Bronchial epithelial cell (primary cell): ENCODE measurements at regions not wholly inside any gene's neighbourhood (a gene's known extent, or its start where the extent isn't known, plus 50 kb on each side); places are given as distances from the start of the nearest gene placed in this dataset.
A peak's percentile ranks its signal among the peaks of the same experiment; 100 is the strongest.

Experiments
- DNase-seq: peaks from one replicate; pipeline ENCODE4 v3.0.0-alpha.2; 2010; ENCODE audit warnings: low read depth
- FAIRE-seq: peaks from 2 replicates; lab custom pipeline; 2011; peaks lifted over from hg19 to GRCh38; lab: Jason Lieb, UNC
- H3K27me3 ChIP-seq: 2 replicates; pipeline ENCODE4 v1.5.1; 2011; ENCODE audit warnings: low read length; ENCODE audit not compliant: control insufficient read depth, insufficient read depth
- H3K36me3 ChIP-seq: 2 replicates; pipeline ENCODE4 v1.5.1; 2011; ENCODE audit warnings: low read length; ENCODE audit not compliant: control insufficient read depth, insufficient read depth
- H3K4me3 ChIP-seq: 2 replicates; pipeline ENCODE4 v1.5.1; 2011; ENCODE audit warnings: mild to moderate bottlenecking, low read depth, low read length, control low read depth
- TF ChIP-seq, protein P1 (sequence below): IDR thresholded peaks from 2 replicates; pipeline ENCODE4 v1.5.1; 2011; ENCODE audit warnings: mild to moderate bottlenecking, moderate library complexity, low read length, control low read depth, inconsistent platforms; ENCODE audit not compliant: insufficient read depth, severe bottlenecking

DNA sequence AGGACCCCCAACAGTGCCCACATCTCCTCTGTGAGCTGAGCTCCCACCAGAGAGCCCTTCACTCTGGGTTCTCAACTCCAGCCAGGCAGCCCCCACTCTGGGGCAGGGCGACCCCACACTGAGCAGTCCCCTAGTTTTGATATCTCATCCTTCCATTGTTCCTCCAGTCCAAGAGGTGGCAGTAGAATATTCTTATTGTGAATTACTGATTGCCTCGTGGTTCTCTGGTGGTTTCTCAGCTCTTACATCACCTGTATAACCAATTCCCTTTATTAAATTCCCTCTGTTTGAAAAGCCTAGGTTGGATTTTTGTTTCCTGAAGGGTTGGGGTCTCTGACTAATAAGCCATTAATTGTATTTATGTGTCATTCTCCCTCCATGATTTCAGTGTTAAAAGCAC, 407.5 kb downstream of the SETD4 start:
- FAIRE-seq, result no peak
- TF ChIP-seq, protein P1, sequence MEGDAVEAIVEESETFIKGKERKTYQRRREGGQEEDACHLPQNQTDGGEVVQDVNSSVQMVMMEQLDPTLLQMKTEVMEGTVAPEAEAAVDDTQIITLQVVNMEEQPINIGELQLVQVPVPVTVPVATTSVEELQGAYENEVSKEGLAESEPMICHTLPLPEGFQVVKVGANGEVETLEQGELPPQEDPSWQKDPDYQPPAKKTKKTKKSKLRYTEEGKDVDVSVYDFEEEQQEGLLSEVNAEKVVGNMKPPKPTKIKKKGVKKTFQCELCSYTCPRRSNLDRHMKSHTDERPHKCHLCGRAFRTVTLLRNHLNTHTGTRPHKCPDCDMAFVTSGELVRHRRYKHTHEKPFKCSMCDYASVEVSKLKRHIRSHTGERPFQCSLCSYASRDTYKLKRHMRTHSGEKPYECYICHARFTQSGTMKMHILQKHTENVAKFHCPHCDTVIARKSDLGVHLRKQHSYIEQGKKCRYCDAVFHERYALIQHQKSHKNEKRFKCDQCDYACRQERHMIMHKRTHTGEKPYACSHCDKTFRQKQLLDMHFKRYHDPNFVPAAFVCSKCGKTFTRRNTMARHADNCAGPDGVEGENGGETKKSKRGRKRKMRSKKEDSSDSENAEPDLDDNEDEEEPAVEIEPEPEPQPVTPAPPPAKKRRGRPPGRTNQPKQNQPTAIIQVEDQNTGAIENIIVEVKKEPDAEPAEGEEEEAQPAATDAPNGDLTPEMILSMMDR, result no peak
- Histone ChIP-seq H3K4me3 (no peak overlapping the region), H3K36me3 (no peaks in the 10 kb centered on the region), H3K27me3 (no peaks in the 10 kb centered on the region)
- no peak for DNase-seq

DNA sequence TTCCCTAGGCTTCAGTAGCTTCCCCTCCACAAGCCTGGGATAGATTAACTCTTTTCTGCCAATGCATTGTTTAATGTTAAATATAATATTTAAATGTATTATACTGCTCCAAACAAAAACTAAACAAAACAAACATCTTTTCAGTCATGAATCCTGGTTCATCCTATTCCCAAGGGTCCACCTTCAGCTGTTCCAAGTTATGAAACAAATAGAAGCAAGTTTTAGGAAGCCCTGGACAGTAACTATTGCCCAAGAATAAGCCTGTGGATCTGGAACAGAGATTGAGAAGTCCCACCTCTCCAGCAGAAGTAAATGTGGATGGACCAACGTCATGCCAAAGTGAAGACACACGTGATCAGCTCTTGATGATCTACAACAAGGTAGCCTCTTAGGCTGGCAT, 408.1 kb downstream of the SETD4 start:
- DNase-seq (no peak), FAIRE-seq (no peak)
- no peak overlapping the region for H3K4me3 ChIP-seq
- no peaks in the 10 kb centered on the region for H3K27me3 ChIP-seq
- H3K36me3 ChIP-seq, result no peaks in the 10 kb centered on the region
- TF ChIP-seq, protein P1, result no peak

DNA sequence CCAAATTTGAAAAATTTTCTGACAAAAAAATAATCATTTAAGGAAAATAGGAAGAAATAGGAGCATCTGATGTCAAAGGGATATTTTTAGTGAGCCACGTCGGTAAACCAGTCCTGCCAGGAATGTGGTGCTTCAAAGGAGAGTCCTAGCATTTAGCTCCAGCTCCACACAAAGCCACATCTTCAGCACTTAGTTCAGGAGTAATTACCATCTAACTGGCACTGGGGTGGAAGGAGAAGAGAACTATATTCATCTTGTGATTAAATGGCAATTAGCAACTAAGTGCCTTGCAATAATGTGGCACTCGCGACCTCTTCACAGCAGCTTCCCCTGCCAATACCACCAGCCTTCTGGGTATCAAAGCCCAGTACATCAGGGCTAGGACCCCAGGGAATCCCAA, 409.1 kb downstream of the SETD4 start:
- H3K4me3 ChIP-seq, result no peak overlapping the region
- TF ChIP-seq, protein P1, result no peak
- FAIRE-seq, result peak; percentile 40
- H3K27me3 ChIP-seq, result no peaks in the 10 kb centered on the region
- H3K36me3 ChIP-seq, result no peaks in the 10 kb centered on the region
- no peak for DNase-seq

DNA sequence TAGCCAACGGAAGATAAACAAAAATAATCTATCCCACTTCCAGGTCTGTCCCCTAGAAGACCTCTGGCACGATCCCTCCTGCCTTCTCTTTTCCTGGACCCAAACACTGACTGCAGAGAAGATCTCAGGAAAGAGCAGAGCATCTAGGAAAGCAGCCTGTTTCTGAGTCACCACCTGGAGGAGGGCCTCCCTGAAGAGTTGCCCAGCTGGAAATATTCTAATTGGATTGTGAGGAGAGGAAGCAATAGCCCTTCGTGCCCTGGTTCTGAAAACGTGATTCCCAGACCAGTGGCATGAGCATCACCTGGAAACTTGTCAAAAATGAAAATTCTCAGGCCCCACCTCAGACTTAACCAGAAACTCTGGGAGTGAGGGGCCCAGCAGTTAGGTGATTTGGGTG, 411.1 kb downstream of the SETD4 start:
- no peak overlapping the region for H3K4me3 ChIP-seq
- TF ChIP-seq, protein P1, result no peak
- FAIRE-seq, result no peak
- DNase-seq, result peak; percentile 35
- H3K27me3 ChIP-seq, result no peaks in the 10 kb centered on the region
- no peaks in the 10 kb centered on the region for H3K36me3 ChIP-seq

DNA sequence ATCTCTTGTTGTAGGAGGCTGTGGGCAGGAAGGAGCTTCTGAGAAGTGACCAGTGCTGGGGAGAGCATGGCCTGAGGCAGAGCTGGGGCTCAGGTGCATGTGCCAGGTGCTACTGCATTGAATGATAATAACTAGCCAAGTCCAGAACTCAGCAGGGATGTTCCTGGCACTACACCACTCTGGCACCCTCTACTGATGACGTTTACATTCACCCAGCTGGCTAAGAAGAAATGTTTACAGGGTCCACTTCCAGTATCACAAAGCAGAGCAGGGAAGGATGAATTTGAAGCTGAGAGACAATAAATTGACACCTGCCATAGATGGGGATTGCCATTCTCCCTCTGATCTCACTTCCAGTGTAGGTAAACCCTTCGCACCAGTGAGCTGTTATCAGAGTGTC, 411.8 kb downstream of the SETD4 start:
- no peak for FAIRE-seq
- no peak for DNase-seq
- Histone ChIP-seq H3K4me3 (no peak overlapping the region), H3K36me3 (no peaks in the 10 kb centered on the region), H3K27me3 (no peaks in the 10 kb centered on the region)
- TF ChIP-seq, protein P1, result peak; percentile 14

DNA sequence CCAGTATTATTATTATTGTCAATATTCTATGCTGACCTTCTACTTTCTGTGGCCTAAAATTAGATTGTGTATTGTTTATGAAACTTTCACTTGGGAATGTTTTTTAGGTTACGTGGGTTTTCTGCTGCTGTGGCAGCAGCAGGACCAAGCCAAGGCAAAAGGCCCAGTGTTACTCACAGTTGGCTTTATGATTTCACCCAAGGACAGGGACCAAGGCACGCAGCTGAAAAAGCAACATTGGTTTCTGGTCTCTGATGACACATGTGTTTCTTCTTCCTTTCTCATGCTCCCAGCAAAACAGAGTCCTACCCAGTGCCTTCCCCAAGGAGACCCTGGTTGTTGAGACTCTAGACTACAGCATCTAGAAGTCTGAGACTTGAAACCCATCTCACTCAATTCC, 413.7 kb downstream of the SETD4 start:
- TF ChIP-seq, protein P1, result no peak
- H3K36me3 ChIP-seq, result no peaks in the 10 kb centered on the region
- FAIRE-seq (no peak), DNase-seq (no peak)
- H3K27me3 ChIP-seq, result no peaks in the 10 kb centered on the region
- no peak overlapping the region for H3K4me3 ChIP-seq
